GM19467 (cell line): ENCODE measurements at regions not wholly inside any gene's neighbourhood (a gene's known extent, or its start where the extent isn't known, plus 50 kb on each side); places are given as distances from the start of the nearest gene placed in this dataset.
"Not testable (repeated sequence)": the region's sequence is repeated elsewhere in the genome, so short reads cannot be mapped to it uniquely, and the experiment has no call there.

ENCODE experiments used
- ATAC-seq: cut with Tn5 transposase; IDR thresholded peaks from one replicate; pipeline ENCODE4 v1.9.1; 2021; ENCODE audit warnings: mild to moderate bottlenecking, moderate library complexity; ENCODE audit not compliant: unreplicated experiment

GRCh38 chr12:75874441-75874840, 157.1 kb downstream of the PHLDA1 start:
- no peak for ATAC-seq

- no peak for ATAC-seq
These were observed 158.8 kb downstream of the PHLDA1 start for GRCh38 chr12:75872762-75873161.

GRCh38 chr12:75870878-75871277, 160.7 kb downstream of the PHLDA1 start:
- ATAC-seq = no peak

GRCh38 chr12:75868501-75868900, 163.1 kb downstream of the PHLDA1 start:
- ATAC-seq = no peak

DNA sequence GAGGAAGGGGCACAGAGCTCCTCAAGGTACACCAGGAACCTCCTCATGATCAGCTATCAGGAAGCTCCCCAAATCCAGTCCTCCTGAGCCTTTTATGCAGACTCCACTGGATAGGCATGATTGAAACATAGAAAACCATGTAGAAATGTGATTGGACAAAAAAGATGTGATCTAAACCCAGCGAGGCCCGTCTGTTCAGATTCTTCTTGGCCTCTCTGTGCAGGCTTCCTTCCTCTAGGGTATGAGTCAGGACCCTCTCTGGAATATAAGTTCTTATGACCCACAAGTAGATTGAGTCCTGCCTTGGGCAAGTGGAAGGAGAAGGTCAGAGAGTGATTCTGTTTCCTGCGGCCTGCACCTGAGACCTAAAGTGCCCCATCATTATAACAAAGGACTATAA, 166.3 kb downstream of the PHLDA1 start:
- no peak for ATAC-seq

DNA sequence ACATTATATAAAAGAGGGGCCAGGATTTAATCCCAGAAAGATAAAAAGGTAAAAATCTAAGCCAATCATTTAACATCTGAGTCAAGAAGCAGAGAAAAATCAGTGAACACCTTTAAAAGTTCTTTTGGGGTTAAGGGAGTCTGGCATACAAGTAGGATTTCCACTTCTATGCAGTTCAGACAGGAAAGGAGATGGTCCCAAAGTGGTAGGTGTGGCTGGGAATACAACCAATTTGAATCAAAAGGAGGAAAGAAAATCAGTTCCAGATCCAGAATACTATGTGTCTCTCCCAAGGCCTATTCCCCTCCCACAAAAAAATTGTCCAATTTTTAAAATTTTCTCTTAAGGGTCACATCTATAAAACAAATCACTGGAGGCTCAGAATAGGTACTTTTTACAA, 167.4 kb downstream of the PHLDA1 start:
- ATAC-seq = no peak

- no peak for ATAC-seq
These were observed 168.0 kb downstream of the PHLDA1 start for GRCh38 chr12:75863533-75863932.

DNA sequence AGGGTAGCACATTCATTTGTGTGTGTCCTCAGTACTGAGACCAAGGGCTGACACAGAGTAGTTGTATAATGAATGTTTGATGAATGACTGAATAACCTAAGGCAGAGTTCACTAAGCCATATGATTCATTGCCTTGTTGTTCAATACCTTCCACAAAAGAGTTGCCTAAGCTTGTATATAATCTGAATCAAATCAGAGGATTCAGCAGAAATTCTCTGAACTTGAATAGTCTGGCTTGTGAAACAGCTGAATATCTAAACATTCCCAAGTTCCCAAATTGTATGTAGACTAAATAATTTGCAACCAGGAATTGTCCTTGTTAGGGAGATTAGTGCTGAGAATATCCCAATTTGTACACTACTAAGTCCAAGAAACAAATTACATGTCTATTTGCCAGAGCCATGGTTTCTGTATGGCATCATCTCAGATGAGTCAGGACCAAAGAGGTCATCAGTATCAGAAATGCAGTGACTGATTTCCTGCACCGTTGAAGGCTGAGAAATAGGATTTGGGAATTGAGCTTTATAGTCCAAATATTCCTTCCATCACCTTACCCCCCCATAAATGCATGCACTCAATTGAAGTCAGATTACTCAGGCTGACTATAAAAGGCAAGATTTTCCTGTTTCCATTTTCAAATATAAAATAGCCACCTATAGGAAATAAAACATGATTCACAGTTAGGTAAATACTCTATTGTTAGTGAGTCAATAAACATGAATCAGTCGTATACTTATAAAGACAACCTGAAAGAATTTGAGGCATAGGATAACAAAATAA, 168.7 kb downstream of the PHLDA1 start:
- ATAC-seq = no peak

DNA sequence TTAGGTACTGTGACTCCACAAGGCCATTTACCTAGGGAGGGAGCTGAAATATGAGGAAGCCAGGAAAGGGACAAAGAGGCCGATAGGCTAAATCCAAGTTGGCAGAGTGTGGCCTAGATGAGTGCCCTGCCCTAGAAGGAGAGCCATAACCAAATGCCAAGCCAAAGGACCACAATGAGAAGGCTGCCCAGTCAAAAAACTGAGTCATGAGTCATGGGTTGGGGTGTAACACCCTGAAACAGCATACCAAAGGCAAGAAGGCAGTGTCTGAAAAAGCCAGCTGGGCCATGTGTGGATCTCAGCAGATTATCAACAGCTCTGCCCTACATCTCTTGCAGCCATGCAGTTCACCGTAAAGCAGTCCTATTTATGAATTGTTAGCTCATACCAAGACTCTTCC, 171.7 kb downstream of the PHLDA1 start:
- no peak for ATAC-seq

- no peak for ATAC-seq
These were observed 175.3 kb downstream of the PHLDA1 start for GRCh38 chr12:75856235-75856634.

GRCh38 chr12:75855360-75855759, 176.2 kb downstream of the PHLDA1 start:
- no peak for ATAC-seq

DNA sequence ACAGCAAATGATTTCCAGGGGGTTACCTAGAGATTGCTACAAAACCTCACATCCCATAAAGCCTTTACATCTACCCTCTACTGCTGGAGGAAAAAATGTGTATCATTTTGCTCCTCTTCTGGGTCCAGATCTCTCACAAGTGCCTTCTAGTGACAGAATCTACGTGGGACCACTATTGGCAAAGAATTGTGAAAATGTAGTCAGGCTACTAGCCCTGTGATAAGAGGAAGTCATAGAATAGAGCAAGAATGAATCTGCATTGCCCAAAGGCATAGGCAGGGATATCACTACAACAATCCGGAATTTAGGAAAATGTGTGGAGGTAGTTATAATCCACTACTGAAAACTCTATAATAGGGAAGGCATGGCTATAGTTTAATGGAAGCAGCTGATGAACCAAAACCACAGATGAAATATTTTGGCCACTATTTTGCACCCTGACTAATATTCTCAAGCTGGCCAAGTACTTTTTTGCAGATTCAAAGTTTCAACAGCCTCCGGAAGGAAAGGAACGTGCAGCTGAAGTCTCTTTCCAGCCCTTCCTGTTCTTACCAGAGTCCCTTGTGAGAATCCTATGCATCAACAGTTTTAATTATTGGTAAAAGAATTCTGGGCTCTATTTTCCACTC, 176.8 kb downstream of the PHLDA1 start:
- ATAC-seq = no peak

DNA sequence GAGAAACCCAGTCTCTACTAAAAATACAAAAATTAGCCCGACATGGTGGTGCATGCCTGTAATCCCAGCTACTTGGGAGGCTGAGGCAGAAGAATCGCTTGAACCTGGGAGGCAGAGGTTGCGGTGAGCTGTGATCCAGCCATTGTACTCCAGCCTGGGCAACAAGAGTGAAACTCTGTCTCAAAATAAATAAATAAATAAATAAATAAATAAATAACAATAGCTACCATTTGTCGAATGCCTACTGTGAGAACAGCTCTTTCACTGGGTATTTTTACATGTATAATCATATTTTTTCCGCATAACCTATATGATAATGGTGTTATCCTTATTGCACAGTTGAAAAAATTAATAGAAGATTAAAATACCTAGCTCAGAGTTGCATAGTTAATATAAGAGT, 177.4 kb downstream of the PHLDA1 start:
- ATAC-seq = not testable (repeated sequence)

GRCh38 chr12:75853626-75854025, 177.9 kb downstream of the PHLDA1 start:
- ATAC-seq = no peak

GRCh38 chr12:75852956-75853355, 178.6 kb downstream of the PHLDA1 start:
- ATAC-seq = no peak

- no peak for ATAC-seq
These were observed 179.4 kb downstream of the PHLDA1 start for GRCh38 chr12:75852143-75852542.

GRCh38 chr12:75850721-75851462, 180.7 kb downstream of the PHLDA1 start:
- no peak for ATAC-seq

DNA sequence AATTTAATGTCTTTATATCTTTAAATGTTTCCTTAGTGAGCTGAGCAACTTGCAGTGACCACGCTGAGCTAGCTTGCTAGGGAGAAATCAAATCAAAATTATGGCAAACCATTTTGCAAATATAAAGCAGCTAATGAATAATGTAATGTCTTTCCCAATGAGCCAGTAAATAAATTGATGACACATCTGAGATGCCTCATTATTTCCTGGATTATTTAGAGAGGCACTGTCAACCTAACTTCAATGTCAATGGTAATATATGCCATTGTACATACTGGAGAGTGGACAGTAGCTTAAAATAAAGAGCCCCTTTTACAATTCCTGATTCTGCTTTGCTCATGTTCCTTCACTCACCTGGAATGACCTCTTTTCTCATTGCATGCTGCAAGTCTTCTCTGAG, 182.6 kb downstream of the PHLDA1 start:
- ATAC-seq = no peak

GRCh38 chr12:75848431-75848925, 183.1 kb downstream of the PHLDA1 start:
- no peak for ATAC-seq

DNA sequence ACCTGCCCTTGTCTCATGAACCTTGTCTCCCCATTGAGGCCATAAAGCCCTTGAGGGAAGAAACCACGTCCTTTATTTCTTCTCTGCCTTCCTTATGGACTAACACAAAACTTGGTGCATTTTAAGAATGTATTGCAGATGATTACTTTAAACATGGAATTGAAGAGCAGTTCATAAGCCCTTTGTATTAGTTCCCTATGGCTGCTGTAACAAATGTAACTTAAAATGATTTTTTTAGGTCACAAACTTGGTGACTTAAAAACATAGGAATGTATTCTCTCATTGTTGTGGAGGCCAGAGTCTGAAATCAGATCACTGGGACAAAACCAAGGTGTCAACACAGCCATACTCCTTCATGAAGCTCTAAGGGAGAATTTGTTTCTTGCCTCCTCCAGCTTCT, 185.5 kb downstream of the PHLDA1 start:
- ATAC-seq = no peak

- ATAC-seq = no peak
These were observed 186.6 kb downstream of the PHLDA1 start for GRCh38 chr12:75844985-75845384.
